HG02623 (cell line): ENCODE measurements at regions not wholly inside any gene's neighbourhood (a gene's known extent, or its start where the extent isn't known, plus 50 kb on each side); places are given as distances from the start of the nearest gene placed in this dataset.
A peak's percentile ranks its signal among the peaks of the same experiment; 100 is the strongest.

Experiments
- ATAC-seq: cut with Tn5 transposase; IDR thresholded peaks from one replicate; pipeline ENCODE4 v1.9.1; 2021; ENCODE audit warnings: moderate library complexity; ENCODE audit not compliant: unreplicated experiment

DNA sequence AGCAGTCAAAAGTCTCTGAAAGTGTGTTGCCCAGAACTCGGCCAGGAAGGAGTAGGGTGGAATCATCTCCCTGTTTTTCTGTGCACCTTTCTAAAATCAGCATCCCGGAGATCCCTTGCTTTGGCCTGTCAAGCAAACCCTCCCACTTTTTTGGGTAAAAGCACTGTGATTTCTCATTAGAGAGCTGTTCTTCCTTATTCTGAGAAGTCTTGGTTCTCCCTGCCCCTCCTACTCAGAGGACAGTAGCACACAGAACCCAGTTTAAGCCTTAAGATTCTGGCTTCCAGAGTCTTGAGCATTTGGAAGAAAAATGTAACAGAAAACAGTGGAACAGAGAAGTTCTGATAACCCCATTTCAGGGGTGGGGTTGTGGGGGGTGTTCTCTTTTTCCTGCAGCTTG lies 52.6 kb upstream of the KATNAL1 start:
- no peak for ATAC-seq

DNA sequence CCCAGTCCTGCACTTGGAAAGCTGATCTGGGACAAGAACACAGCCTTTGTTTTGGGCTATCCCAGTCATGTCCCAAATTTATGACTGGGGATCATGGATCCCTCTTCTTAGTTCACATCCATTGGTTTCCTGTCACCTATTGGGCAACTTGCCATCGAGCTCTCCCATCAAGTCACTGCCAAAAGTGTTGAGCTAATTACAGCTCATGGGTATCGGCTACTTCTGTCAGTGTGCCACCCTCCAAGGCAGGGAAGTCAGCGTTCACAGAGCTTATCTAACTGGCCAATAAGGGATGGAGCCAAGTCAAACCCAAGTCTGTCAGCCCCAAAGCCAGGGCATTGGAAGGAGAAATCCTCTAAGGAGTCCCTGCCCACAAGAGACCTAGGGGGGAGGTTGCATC lies 53.2 kb upstream of the KATNAL1 start:
- no peak for ATAC-seq

DNA sequence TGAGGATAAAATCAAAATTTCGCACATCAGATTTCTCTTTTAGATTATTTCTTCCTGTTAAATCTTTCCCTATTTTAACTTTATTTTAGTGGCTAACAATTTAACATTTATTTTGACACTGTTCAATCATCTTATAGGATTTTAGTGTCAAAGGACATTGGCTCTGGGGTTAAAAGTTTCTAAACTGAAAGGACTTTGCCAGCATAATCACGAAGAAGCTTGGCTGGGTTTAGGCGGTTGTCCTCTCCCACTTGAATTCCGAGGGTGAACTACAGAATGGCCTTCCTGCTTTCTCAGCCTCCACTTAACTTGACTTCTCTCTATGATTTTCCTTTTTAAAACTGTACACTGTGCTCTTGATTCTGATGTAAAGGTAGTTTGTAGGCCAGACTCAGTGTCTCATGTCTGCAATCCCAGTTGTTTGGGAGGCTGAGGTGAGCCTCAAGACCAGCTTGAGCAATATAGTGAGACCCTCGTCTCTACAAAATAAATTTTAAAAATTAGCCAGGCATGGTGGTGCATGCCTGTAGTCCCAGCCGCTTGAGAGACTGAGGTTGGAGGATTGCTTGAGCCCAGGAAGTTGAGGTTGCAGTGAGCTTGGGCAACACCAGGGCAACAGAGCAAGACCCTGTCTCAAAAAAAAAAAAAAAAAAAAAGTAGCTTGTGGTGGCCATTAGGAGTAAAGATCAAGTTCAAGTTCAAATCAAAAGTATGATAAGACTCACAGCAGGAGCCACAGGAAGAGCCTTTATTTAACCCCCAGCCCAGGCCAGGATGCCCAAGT lies 54.8 kb upstream of the KATNAL1 start:
- no peak for ATAC-seq

DNA sequence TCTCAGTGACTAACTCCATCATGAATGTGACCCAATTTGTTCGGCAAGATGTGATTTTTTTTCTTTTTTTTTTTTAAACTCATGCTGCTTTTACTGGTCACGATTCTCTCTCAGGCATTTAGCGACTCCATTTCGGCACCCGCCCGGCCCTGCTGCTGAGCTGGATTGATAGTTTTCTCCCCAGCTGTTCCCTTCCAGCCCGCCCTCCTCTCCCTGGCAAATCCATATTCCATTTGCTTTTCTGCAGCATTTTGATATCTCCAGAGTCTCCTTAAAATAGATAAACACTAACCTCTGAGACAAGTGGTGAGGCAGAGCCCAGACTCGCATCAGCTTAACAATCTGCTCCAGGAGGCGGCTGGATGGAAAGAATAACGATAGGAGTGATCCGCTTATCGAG lies 55.5 kb upstream of the KATNAL1 start:
- ATAC-seq, result no peak

DNA sequence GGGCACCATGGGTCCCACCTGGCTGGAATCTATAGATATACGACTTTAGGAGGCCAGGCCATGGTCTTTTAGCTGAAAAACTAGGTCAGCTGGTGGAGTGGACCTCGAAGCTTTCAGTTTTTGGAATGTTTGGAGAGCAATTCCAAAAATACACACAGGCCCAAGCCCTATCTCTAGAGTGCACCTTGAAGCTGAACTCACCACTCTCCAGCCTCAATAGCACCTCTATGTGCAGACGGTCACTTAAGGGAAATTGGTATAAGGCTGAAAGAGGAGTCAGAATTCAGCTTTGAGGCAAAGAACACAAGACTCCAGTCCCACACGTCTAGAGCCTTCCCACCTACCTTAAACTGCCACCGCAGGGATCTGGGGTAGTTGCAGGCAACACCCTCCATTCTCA lies 56.4 kb upstream of the KATNAL1 start:
- ATAC-seq, result no peak

DNA sequence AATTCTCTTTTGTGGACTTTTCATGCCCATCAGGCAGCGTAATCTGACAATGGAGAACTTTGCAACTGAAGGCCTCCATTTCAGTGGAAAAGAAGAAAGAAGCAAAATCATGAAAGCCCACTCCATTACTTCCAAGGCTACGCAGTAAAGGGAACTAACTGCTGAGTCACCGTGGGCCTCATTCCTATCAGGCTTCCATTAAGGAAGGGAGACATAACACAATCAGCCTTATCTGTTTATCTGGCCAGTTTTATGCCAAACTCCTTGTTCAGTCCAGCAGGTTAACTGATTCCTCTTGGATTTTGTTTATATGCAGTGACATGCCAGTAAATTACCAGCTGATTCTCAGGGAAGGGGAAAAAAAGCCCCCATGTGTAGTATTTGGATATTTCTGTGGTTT lies 56.8 kb upstream of the KATNAL1 start:
- ATAC-seq, result no peak

DNA sequence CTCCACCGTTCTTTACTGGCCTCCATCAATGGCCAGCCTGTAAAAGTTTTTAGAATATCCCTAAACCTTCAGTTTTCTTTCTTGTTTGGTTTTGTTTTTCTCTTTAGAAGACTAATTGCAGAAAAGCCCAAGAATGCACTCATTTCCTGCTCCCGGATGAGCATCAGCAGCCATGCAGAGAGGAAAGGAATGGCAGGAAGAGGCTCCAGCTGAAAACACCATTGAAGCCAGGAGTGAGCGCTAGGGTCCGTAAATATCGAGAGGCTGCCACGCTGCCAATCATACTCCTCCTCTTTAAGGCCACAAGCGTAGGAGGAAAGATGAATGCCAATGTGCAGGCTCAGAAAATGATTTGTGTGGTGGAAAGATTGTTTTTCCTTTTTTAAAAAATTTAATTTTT lies 57.4 kb upstream of the UBE2L5 start:
- no peak for ATAC-seq

DNA sequence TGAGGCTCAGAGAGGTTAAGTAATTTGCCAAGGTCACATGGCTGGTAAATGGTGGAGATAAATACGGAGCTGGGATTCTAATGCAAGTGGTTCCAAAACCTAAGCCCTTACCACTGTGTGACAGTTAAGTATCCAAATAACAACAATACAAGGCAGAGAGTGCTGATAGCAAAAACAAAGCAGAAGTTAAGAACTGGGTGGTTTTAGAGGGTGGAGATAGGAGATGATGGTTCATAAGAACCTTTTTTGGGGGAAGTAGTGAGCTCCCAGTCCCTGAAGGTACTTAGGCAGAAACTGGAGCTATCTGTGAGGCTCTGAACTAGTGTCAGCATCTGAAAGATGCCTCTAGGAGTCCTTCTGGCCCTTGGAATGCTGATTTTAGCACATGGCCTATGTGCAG lies 56.2 kb upstream of the UBE2L5 start:
- no peak for ATAC-seq

DNA sequence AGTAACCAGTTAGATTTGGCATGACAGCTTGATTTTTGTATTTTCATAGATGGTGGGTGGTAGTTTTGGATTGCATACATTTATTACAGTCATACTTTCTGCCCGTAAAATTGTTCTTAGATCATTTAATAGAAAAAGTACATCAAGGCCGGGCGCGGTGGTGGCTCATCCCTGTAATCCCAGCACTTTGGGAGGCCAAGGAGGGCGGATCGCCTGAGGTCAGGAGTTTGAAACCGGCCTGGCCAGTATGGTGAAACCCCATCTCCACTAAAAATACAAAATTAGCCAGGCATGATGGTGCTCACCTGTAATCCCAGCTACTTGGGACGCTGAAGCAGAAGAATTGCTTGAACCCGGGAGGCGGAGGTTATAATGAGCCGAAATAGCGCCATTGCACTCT lies 55.0 kb upstream of the UBE2L5 start:
- no peak for ATAC-seq

DNA sequence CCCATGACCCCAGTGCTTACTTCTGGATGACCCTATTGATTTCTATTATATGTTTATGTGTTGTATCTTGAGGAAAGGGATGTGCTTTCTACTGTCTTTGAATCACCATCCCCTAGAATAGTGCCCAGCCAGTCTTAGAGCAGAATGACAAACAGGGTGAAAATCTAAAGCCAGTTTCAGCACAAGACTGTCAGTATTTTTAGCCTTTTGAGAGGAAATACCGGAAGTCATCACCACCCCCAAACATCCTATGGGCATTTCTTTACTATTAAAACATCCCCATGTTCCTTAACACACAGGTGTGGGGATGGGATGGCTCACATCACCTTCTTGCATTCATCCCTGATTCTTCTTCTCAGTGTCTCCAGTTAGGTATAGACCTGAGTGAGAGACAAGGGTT lies 52.1 kb upstream of the UBE2L5 start:
- ATAC-seq, result no peak

DNA sequence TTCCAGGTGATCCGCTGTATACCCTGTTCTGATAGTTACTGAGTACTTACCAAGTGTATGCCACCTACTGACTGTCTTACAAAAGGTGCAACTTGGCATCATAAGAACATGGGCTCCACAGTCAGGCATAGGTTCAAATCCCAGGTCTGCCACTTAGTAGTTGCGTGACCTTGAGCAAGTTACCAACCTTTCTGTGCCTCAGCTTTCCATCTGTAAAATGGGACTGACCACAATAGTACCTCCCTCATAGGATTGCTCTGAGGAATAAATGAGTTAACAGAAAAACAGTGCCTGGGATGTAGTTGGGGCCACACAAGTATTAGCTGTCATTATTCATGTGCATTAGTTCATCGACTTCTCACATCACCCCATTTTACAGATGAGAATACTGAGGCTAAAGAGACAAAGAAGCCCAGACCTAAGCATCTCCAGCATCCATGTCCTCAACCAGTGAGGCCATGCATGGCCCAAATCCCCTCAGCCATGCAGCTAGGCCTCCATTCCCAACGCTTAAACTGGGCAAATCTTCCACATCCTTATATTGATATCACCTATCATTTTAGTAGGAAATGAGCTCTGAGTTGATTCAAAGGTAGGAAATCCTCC lies 51.3 kb upstream of the UBE2L5 start:
- ATAC-seq, result no peak

DNA sequence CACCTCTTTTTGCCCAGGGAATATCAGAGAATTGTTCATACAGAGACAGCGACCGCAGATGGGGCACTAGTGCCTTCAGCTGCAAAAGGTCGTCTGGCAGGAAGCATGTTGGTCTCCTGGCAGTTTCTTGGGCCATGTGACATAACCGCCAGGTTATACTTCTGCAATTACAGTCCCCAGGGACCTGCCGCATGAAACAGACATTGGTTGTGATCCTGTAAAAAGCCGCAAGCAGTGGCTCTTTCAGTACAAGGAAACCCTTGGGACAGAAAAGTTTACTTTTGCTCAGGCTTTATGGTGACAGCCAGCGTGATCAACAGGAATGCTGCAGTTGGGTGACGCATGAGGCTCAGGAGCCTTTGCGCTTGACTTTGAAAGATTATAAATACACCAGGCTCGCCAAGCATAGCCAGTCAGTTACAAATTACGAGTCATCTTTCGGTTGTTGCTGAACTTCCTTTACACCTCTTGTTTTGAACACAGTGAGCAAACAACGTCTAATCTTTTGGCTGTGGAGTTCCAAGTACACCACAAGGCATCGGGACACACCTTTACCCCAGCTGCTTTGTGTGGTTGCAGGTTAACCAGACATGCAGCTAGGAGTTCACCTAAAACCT lies 50.5 kb upstream of the UBE2L5 start:
- peak; percentile 66 for ATAC-seq
